C4-2B (cell line): ENCODE measurements at regions not wholly inside any gene's neighbourhood (a gene's known extent, or its start where the extent isn't known, plus 50 kb on each side); places are given as distances from the start of the nearest gene placed in this dataset.

Experiments
- H3K27ac ChIP-seq: fragments of 450-650 bp; 2 replicates; pipeline ENCODE4 v1.5.1; 2017
- ZFX ChIP-seq: fragments of 450-650 bp; IDR thresholded peaks from 2 replicates; pipeline ENCODE4 v1.6.1; 2017
- TF ChIP-seq, protein P1 (sequence below): fragments of 450-650 bp; conservative IDR thresholded peaks from 2 replicates; pipeline ENCODE4 v1.5.1; 2017; ENCODE audit warnings: mild to moderate bottlenecking

GRCh38 chr2:7847321-7847720 lies 834.5 kb upstream of the ID2 start:
- TF ChIP-seq, protein P1, sequence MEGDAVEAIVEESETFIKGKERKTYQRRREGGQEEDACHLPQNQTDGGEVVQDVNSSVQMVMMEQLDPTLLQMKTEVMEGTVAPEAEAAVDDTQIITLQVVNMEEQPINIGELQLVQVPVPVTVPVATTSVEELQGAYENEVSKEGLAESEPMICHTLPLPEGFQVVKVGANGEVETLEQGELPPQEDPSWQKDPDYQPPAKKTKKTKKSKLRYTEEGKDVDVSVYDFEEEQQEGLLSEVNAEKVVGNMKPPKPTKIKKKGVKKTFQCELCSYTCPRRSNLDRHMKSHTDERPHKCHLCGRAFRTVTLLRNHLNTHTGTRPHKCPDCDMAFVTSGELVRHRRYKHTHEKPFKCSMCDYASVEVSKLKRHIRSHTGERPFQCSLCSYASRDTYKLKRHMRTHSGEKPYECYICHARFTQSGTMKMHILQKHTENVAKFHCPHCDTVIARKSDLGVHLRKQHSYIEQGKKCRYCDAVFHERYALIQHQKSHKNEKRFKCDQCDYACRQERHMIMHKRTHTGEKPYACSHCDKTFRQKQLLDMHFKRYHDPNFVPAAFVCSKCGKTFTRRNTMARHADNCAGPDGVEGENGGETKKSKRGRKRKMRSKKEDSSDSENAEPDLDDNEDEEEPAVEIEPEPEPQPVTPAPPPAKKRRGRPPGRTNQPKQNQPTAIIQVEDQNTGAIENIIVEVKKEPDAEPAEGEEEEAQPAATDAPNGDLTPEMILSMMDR: no peak
- no peak for TF ChIP-seq ZFX
- H3K27ac ChIP-seq: no peak overlapping the region

- no peak for TF ChIP-seq ZFX
- TF ChIP-seq, protein P1: no peak
- no peak overlapping the region for H3K27ac ChIP-seq
Measured at GRCh38 chr2:7849027-7849426, 832.8 kb upstream of the ID2 start.

DNA sequence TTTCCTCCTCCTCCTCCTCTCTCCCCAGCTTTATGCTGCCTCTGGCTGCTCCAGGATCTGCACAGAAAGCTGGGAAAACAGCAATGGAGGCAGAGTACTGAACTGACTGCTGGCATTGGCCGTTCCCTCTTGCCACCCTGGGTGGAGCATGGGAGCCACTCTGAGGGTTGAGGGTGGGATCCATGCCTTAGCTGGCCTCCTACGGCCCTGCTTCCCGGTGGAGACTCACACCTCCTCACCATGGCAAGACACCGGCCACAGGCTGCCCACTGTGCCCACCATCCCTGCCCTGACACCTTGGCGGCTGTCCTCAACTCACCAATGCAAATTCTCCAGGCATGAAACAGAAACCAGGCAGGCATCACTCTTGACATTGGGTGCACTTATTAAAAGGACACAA lies 832.3 kb upstream of the ID2 start:
- TF ChIP-seq, protein P1: no peak
- TF ChIP-seq ZFX: no peak
- H3K27ac ChIP-seq: no peak overlapping the region

DNA sequence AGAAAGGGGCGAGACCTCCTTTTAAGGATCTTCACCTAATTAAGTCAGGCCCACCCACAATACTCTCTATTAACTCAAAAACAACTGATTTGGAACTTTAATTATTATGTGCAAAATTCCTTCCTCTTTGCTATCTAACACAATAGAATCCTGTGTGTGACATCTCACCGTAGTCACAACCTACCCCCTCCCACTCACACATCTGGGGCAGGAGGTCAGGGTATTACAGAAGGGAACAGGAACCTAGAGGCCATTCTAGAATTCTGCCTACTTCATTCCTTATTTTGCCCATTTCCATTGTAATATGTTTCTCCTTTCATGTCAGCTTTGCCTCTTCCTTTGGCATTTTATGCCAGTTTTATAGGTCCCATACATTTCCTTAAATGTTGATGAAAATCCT lies 829.3 kb upstream of the ID2 start:
- TF ChIP-seq, protein P1: no peak
- TF ChIP-seq ZFX: no peak
- H3K27ac ChIP-seq: no peak overlapping the region

DNA sequence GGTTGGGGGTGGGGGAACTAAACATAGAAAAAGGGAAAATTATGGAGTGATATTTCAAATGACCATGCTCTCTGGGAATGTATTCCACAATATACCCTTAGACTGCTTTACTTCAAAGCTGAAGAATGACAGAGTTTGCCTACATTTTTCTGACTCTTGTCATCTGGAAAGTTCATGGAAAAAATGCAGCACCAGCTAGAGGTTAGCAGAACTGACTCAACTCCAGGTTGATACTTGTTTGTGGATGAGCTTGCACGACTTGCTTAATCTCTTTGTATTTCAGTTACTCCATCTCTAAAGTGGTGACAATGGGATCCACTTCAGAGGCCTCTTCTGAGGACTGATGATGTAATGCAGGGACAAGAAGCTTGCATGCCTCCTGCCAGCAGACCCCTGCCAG lies 824.0 kb upstream of the ID2 start:
- no peak for TF ChIP-seq ZFX
- TF ChIP-seq, protein P1: no peak
- H3K27ac ChIP-seq: no peak overlapping the region

GRCh38 chr2:7858624-7859023 lies 823.2 kb upstream of the ID2 start:
- TF ChIP-seq, protein P1: no peak
- no peak for TF ChIP-seq ZFX
- H3K27ac ChIP-seq: no peak overlapping the region

DNA sequence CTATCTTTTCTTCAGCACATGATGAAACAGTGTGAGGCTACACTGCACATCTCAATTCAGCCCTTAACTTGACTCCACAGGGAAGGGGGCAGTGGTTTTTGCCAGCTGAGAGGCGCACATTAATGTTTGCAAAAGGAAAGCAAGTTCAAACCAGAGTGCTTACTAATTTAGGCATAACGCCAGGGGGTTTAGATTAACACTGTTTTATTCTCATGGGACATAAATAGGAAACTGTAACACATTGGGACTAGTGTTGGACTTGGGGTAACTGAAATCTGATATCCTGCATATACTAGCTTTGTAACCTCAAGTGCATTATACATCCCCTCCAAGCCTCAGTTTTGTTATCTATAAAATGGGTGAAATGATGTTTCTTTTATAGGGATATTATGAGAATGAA lies 821.2 kb upstream of the ID2 start:
- no peak for TF ChIP-seq ZFX
- TF ChIP-seq, protein P1: no peak

More for the DNA sequence above, 821.2 kb upstream of the ID2 start:
- no peak overlapping the region for H3K27ac ChIP-seq
